ENCODE measurements at regions not wholly inside any gene's neighbourhood (a gene's known extent, or its start where the extent isn't known, plus 50 kb on each side); places are given as distances from the start of the nearest gene placed in this dataset.

DNA sequence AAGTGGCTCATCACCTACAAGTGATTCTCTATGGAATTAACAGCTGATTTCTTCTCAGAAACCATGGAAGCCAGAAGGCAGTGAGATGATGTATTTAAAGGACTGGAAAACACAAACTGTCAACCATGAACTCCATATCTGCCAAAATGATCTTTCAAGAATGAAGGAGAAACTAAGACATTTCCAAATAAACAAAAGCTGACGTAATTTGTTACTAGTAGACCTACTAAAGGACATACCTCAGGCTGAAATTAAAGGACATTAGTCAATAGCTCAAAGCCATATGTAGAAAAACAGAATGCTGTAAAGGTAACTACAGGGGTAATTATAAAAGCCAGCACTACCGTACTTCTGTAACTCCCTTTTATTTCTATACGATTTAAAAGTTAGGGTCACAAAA, 129.4 kb upstream of the TMEM45B start:
- TF ChIP-seq ELF1 (tag; IDR thresholded peaks at IDR 0.05) (no peak), ZNF668 (CRISPR knock-in tag; IDR thresholded peaks at IDR 0.05) (no peak), TCF7L2 (IDR thresholded peaks at IDR 0.05; ENCODE audit: low read depth, low read length) (no peak), IRF2 (CRISPR knock-in tag; IDR thresholded peaks at IDR 0.05) (no peak), CREM (IDR thresholded peaks at IDR 0.05; ENCODE audit: low read depth) (no peak), EZH2 (IDR thresholded peaks at IDR 0.05; ENCODE audit: borderline replicate concordance, low read depth, low read length) (no peak), NRF1 (conservative IDR thresholded peaks at IDR 0.05 in 1 of 2, IDR thresholded peaks at IDR 0.05 in 1 of 2) (no peak), KLF13 (tag; IDR thresholded peaks at IDR 0.05; ENCODE audit: borderline replicate concordance, low read depth) (no peak), RAD21 (CRISPR knock-in tag; conservative IDR thresholded peaks at IDR 0.05 in 1 of 2, IDR thresholded peaks at IDR 0.05 in 1 of 2) (no peak), KAT7 (CRISPR knock-in tag; IDR thresholded peaks at IDR 0.05; ENCODE audit: borderline replicate concordance) (no peak)
- TF ChIP-seq, protein P1, sequence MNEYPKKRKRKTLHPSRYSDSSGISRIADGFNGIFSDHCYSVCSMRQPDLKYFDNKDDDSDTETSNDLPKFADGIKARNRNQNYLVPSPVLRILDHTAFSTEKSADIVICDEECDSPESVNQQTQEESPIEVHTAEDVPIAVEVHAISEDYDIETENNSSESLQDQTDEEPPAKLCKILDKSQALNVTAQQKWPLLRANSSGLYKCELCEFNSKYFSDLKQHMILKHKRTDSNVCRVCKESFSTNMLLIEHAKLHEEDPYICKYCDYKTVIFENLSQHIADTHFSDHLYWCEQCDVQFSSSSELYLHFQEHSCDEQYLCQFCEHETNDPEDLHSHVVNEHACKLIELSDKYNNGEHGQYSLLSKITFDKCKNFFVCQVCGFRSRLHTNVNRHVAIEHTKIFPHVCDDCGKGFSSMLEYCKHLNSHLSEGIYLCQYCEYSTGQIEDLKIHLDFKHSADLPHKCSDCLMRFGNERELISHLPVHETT (CRISPR knock-in tag; conservative IDR thresholded peaks at IDR 0.05 in 1 of 2, IDR thresholded peaks at IDR 0.05 in 1 of 2): no peak
- TF ChIP-seq, protein P2, sequence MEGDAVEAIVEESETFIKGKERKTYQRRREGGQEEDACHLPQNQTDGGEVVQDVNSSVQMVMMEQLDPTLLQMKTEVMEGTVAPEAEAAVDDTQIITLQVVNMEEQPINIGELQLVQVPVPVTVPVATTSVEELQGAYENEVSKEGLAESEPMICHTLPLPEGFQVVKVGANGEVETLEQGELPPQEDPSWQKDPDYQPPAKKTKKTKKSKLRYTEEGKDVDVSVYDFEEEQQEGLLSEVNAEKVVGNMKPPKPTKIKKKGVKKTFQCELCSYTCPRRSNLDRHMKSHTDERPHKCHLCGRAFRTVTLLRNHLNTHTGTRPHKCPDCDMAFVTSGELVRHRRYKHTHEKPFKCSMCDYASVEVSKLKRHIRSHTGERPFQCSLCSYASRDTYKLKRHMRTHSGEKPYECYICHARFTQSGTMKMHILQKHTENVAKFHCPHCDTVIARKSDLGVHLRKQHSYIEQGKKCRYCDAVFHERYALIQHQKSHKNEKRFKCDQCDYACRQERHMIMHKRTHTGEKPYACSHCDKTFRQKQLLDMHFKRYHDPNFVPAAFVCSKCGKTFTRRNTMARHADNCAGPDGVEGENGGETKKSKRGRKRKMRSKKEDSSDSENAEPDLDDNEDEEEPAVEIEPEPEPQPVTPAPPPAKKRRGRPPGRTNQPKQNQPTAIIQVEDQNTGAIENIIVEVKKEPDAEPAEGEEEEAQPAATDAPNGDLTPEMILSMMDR (IDR thresholded peaks at IDR 0.05 in 2 of 3, conservative IDR thresholded peaks at IDR 0.05 in 1 of 3; ENCODE audit: insufficient read depth in 2 of 3, low read depth in 1 of 3, low read length in 3 of 3): no peak

Data from K562 (cell line).